GM21528 (cell line): ENCODE measurements at regions not wholly inside any gene's neighbourhood (a gene's known extent, or its start where the extent isn't known, plus 50 kb on each side); places are given as distances from the start of the nearest gene placed in this dataset.
"Not testable (repeated sequence)": the region's sequence is repeated elsewhere in the genome, so short reads cannot be mapped to it uniquely, and the experiment has no call there.

ENCODE experiments used
- ATAC-seq: cut with Tn5 transposase; IDR thresholded peaks from one replicate; pipeline ENCODE4 v1.9.1; 2021; ENCODE audit warnings: mild to moderate bottlenecking, moderate library complexity; ENCODE audit not compliant: unreplicated experiment, low FRiP score

DNA sequence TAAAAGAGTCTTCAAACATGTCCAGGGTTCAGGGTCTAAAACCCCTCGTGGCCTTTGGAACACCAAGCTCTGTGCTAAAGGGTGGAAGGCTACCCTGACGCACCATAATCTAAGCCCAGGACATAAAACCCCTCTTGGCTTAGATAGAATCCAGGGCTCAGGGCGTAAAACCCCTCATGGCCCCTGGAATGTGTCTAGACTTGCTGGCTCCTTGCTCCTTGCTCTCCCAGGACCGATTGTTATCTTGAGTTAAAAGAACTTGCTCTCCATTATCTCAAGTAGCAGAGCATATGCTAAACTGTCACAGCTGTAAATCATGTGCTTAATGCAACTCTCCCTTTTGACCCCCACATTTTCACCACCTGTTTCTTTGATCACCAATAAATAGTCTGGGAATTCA lies 758.1 kb upstream of the SLC8A1 start:
- ATAC-seq: not testable (repeated sequence)

DNA sequence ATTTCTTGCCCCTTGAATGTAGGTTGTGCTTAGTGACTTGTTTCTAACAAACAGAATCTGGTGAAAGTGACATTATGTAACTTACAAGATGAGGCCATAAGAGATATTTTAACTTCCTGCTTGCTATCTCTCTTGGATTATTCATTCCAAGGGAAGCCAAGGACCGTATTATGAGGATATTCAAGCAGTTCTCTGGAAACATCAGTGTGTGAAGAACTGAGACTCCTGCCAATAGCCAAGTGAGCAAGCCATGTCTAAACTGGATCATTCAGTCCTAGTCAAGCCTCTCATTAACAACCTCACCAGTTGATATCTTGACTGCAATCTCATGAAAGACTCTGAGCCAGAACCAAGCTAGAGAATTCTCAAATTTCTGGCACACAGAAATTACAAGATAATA lies 765.1 kb upstream of the SLC8A1 start:
- no peak for ATAC-seq

DNA sequence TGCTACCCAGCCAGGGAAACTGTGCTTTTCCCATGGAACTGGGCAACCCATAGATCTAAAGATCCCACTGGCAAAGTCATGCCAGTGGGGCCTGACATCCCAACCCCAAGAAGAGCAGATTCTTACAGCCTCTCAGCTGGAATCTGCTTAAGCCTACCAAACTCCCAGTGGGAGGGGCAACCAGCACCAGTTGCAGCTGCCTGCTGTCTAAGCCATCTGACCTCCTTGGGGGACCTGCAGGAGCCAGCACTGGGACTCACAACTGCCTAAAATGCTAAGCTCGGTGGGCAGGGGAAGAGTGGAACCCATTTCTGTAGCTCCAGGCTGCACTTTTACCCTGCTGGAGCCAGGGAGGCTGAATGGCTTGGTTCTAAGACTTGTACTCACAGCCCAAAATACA lies 770.7 kb upstream of the SLC8A1 start:
- no peak for ATAC-seq

DNA sequence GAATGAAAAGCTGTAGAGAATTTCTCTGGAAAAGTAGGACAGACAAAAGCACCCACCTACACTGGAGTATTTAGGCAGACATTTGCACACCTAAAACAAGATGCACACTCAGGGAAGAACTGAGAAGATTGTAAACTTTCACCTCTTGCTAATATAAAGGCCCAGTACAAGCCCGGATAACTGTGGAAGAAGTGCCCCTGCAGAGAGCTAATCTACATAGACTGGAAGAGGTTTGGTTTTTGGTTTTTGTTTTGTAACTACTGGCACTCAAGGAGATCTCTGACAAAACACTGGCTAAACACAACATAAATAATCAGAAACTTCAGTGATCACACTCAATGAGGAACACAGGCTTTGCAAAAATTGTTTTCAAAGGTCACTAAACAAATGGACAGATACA lies 782.2 kb upstream of the SLC8A1 start:
- no peak for ATAC-seq

DNA sequence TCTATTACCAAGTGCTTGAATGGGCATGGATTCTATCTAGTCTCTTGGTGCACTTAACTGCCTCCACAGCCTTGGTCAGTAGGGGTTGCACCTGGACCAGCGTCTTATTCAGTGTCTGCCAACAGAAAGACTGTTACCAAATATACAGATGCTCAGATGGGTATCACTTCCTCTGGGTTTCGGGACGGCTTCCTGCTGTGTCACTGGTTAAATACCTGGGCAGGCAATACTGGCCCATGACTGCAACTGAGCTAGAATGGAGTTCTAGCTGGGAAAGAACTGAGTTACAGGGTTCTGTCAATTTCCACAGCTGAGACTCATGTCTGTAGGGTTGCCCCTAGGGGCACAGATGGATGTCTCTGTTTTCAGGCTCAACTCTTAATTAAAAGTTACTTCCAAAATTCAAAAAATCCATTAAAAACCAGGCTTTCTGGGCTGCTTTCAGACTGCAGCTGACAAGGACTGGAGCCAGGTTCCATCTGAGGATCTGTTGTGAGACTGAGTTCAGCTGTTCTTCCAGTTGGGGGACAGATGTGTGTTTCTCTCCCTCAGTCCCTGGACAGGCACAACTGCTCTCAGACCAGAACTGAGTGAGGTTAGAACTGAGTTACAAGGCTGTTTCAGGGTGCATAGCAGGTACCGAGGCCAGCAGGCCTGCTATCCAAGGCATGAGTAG lies 789.6 kb upstream of the SLC8A1 start:
- no peak for ATAC-seq

DNA sequence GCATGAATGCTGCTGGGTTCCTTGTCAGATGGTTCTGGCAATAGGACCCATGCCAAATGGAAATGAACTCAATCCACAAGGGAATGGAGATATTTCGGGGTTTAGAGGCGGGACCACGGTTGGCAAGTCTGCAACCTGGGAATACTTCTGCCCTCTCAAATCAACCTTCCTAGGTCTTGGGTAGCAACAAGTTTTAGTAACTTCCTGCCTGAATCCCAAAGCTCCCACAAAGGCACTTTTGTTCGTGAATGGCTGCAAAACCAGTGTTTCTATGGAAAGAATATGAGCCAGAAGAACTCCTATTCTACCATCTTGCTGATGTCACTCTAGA lies 790.1 kb upstream of the SLC8A1 start:
- no peak for ATAC-seq

DNA sequence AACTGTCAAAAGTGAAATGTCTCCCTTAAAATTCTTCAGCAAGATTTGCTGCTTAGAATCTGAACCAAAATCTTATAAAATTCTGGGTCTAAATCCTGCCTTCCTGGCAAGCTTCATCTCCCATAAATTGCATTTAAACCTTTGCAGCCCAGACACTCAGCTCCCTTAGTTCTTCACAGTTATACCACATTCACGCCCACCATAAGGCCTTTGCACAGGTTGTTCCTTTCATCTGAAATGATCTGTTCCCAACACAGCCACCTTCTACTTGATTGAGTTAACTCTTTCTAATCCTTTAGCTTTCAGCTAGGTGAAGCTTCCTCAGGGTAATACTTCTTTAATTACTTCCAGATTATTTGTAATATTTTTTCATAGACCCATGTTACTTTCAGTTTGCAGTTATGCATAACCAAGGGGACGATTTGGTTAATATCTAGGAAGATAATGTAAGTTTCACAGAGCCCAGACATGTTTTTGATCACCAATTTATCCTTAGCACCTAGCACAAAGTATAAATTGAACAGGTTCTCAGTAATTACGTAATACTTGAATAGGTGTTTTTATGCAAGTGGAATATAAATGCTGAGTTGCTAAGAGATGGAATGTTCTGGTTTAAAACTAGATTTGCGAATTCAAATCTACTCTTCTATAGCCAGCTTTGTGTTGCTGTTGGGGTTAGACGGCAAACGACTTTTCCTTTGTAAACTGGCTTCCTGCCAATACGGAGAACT lies 779.7 kb upstream of the PKDCC start:
- ATAC-seq: no peak

DNA sequence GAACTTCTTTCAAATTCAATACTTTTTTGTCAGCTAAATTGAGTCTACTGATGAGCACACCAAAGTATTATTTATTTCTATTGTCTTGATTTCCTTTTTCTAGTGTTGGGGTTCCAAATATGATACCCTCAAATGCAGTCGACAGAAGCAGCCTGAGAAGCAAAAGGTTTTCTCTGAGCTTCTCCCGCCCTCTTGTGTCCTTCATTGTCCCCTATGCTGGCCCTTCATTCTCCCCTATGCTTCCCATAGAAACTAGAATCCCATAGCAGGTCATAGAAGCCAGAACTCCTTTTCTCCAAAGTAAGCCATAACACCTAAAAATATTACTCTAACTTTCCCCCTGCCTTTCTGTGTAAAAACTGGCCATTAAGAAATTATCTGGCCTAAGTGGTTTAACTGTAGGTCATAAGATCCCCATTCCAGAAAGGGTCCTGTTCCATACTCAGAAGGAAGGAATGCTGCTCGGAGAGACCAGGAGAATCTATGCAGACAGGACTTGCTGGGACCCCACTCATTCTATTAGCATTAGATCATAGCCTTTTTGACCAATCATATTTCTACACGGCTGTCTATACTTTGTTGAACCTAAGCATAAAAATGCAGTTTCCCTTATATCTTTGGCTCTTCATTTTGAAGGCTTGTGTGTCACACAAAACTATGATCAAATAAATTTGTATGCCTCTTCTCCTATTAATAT lies 764.6 kb upstream of the PKDCC start:
- ATAC-seq: no peak

DNA sequence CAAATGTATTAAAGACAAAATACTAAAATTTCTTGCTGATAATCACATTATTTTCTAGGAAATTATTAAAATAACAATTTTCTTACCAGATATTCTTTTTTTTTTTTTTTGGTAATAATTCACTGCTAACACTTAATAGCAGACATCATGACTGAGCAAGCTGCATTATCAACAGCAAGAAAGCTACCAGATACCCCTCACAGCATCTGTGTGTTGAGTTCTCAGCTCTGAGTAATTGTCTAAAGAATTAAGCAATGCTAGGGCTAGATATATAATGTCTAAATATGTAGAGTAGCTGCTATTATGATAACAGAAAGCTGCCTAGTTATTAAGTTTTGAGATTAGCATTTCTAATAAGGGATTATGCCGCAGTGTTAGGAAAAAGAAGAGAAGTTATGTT lies 754.3 kb upstream of the PKDCC start:
- no peak for ATAC-seq

DNA sequence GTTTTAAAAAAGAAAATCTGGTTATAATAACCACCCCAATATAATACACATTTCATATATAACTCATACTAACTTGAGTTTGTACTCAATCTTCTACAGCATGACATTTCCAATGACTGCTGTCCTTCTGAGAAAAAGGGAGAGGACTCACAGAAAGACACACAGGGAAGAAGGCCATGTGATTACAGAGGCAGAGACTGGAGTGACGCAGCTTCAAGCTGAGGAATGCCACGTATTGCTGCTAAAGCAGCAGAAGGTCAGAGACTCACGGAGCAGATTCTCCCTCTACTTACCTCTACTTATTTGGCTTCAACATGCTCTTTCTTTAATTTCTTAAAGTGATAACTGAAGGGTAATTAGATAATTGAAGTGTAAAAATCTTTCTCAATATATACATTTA lies 753.5 kb upstream of the PKDCC start:
- no peak for ATAC-seq

DNA sequence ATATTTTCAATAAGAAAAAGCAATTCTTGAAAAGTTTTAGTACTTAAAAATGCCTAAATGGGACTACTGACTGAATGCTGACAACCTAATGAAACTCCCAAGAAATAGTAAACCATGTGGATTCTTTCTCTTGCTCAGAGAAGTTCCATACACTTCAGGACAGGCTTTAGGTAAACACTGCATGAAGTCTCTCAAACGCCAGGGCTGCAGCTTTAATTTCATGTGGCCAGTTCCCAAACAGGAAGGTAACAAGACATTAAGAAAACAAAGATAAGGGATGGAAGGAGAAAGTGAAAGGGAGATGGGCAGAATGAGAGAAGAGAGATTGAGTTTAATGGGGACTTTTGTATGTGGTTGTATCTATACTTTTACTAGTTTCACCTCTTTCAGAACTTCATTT lies 734.7 kb upstream of the PKDCC start:
- no peak for ATAC-seq

DNA sequence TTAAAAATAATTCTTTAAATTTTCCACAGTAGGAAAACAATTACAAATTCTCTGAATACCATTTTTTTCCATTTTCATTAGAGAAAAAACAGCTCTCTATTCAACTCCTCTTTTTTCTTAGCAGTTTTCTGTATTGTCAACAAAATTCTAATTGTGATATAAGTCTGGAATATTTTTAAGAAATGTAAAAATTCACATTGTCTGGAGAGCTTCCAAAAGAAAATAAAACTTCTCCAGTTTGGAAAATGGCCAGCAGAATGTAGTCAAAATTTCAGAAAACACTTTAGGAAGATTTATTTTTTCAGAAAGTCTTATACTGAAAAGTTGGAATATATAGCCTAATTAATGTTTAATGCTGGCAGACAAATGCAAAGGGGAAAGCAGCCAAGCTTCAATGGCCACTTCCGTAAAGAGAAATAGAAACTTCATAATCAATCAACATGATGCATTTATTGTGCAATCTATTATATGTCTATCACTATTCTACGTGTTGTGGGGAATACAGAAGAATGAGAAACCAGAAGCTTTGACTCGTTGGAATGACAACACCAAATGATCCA lies 733.2 kb upstream of the PKDCC start:
- ATAC-seq: no peak

DNA sequence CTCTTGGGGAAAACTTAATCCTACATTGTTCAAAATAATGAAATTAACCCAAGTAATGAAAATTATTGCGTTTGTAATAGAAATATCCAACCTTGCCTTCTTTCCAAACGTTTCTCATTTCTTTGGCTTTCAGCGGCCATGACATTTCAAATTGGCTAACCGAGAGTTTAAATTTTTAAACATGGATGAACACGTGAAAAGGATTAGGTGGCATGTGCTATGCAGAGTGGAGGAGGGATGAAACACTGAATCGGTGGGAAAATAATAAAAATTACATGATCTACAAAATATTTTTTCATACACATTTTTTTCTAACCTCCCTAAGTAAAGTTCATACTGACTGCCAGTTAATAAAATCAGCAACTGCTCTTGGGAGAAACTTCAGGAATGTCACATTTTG lies 728.4 kb upstream of the PKDCC start:
- no peak for ATAC-seq

DNA sequence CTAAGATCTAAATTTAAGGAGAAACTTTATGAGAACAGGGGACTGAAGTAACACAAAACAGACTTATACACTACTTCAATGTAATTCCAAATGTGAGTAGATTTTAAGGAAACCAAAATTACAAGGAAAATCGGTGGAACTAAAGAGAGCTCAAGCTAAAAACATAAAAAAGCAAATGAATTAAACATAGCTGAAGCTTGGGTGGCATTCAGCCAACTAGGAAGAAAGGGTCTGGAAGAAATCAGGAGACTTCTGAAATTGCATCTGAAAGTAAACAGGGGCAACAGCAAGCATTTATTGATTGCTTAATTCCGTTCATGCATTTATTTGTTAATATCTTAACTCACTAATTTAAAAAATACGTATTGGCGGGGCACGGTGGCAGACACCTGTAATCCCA lies 727.3 kb upstream of the PKDCC start:
- ATAC-seq: no peak

DNA sequence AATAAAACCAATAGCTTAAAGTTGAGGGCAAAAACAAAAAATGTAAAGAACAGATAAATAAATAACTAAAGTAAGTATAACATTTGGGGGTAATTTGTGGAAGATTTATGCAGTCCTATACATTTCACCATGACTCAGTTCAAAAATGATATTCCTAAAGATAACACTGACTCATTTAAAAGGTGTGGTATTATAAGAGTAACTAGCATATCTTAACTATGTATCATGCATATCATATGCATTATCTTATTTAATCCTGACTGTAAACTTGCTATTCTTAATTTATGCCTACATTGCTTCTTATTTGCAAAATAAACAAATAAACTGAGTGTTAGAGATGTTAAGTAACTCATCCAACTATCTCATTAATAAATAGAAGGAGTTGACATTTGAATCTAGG lies 726.5 kb upstream of the PKDCC start:
- no peak for ATAC-seq

DNA sequence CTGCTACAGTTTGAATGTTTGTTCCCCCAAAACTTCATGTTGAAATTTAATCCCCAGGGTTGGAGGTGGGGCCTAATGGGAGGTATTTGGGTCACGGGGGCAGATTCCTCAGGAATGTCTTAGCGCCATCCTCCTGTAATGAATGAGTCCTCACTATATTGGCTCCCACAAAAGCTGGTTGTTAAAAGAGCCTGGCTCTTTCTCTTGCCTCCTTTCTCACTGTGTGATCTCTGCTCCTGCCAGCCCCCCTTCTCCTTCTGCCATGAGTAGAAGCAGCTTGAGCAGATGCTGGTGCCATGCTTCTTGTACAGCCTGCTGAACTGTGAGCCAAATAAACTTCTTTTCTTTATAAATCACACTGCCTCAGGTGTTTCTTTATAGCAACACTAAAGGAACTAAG lies 721.0 kb upstream of the PKDCC start:
- ATAC-seq: no peak

DNA sequence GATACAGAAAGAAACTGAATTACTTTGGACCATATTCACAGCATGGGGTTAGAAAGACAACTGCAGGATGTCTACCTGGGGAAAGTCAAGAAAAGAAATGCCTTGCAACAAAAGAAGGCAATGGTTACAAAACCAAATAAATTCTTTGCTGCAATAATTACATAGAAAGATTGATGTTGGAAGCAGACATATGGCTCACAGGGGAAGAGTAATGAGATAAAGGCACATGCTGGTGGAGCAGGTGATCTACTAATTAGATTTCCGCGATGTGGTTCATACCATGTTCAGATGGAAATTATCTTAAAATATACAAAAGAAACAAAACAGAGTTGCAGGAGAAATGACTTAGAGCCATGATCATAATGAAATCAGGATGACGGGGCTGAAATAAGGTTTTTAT lies 718.8 kb upstream of the PKDCC start:
- no peak for ATAC-seq

DNA sequence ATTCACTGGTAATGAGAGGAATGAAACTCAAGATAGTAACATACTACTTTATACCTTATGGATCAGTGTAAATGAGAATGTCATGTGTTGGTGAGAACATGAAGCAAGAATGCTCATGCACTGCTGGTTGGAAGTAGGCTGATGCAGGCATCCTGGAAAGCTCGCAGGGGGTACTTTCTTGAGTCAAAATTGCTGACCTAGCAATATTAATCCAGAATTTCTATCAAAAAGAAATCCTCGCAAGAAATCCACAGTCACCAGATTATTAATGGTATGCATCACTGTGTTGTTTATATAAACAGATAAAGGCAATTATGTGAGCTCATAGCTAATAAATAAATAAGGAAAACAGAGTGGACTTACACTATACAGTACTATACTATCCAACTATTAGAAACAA lies 713.7 kb upstream of the PKDCC start:
- ATAC-seq: no peak

DNA sequence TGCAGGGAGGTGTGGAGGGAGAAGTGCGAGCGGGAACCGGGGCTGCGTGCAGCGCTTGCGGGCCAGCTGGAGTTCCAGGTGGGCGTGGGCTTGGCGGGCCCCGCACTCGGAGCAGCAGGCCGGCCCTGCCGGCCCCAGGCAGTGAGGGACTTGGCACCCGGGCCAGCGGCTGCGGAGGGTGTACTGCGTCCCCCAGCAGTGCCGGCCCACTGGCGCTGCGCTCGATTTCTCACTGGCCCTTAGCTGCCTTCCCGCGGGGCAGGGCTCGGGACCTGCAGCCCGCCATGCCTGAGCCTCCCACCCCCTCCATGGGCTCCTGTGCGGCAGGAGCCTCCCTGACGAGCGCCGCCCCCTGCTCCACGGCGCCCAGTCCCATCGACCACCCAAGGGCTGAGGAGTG lies 712.2 kb upstream of the PKDCC start:
- ATAC-seq: not testable (repeated sequence)

DNA sequence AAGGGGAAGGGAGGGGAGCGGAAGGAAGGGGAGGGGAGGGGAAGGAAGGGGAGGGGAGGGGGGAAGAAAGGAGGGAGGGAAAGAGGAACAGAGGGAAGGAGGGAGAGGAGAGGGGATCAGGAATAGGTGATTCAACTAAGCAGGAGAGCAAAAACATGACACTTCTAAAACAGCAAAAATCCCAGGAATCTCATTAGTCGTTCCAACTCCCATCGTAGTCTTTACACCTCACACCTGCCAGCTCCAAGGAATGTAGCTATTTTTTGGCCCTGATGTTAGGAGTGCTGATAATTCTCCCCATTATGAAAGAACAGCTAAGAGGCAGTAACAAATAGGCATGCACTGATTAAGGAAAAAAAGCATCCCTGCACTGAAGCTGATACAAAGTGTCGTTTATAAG lies 709.9 kb upstream of the PKDCC start:
- no peak for ATAC-seq

DNA sequence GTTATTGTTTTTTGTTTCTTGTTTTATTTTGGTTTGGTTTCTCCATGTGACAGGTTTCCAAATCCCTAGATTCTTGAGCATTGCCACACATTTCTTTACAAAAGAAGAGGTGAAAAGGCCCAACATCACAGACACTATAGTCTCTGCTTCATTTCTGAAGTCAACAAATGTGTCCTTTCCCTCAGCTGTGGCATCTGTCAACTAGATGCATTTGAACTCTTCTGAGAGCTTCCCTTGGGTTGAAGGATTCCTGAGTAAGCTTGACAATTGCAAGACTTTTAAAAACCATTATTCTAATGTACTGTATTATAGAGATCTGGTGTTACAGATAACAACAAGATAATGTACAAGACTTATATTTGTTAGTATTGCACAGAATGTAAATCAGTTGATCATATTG lies 703.3 kb upstream of the PKDCC start:
- ATAC-seq: no peak

DNA sequence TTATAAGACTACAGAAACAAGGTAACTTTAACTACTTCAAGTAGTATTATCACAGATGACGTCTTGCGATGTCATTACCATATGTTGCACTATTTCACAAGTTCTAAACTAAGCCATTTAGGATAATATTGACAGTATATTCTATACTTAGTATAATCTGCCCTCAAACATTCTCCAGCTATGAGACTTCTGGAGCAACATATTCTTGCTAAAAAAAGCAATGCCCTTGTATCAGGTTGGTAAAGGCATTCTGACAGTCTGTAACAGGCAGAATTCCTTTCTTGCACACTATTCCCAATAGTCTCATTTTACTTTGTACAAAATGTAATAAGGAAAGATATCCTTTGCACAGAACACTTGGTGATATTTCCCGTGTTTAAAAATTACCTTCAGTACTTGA lies 694.8 kb upstream of the PKDCC start:
- no peak for ATAC-seq
